HG03460 (cell line): ENCODE measurements at regions not wholly inside any gene's neighbourhood (a gene's known extent, or its start where the extent isn't known, plus 50 kb on each side); places are given as distances from the start of the nearest gene placed in this dataset.

Experiments
- ATAC-seq: cut with Tn5 transposase; IDR thresholded peaks from one replicate; pipeline ENCODE4 v1.9.1; 2021; ENCODE audit not compliant: unreplicated experiment

GRCh38 chr20:50272724-50273446, 82.3 kb downstream of the CEBPB start:
- no peak for ATAC-seq

DNA sequence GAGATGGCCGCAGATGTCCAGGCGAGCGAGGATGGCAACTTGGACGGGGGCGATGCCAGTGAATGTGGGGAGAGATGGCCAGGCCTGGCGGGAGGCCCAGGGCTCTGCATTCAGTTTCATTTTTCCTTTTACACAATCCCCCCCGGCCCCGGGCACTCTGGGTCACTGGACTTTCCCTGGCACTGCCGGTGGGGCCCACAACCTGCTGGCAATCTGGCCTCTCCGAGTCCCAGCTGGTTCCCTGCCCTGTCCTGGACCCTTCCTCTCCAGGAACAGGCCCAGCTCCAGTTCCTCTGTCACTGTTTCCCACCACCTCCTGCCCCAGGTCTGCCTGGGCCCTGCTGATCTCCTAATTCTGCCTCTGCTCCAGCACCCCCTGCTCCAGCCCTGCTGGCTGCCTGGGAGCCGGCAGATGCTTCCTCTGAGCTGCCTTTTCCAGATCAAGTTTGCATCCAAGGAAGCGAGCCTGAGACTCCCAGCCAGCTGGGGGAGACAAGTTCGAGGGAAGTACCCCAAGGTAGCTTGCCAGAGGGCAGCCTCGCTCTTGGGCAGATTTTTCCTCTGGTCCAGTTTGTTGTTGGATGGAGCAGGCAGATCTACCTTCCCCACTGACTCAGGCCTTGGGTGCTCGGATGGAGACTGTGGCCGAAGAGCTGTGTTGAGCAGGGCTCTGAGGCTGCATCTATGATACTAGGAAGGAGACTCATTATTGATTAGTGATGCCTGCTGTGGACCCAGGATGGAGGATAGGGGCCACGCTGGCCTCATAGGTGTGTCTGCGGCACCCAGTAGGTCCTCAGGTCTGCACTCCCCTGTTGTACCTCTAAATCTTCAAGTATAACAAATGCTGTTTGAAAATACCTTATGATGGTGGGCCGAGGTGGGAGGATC, 83.2 kb downstream of the CEBPB start:
- no peak for ATAC-seq

DNA sequence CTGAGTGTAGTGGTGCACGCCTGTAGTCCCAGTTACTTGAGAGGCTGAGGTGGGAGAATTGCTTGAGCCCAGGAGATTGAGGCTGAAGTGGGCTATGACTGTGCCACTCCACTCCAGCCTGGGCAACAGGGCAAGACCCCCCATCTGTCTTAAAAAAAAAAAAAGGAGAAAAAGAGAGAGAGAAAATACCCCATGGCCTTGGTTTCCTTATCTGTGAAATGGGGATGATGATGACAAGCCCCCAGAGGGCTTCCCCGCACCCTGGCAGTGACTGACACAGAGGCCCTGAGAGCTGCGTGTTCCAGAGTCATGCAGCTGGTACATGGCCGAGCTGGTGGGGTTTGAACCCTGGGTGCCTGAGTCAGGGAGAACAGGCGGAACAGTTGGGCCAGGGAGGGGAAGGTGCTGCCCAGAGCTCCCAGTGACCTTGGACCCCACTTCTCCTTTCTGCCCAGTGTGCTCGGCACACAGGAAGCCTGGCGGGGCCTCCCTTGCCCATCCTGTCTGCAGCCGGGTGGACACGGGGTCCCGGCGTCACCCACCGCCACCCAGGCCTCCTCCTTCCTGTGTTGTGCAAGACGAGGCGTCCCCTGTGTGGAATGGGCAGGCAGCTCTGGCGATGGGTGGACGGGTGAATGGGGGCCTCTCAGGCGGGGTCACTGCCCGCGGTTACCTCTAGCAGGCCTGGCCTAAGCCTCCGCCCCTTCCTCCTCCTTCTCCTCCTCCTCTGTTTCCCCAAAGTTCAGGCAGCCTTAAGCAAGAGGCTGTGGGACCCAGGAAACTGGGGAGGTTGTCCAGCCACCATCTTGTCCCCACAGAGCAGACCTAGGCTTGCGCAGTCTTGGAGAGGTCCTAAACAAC, 84.2 kb downstream of the CEBPB start:
- no peak for ATAC-seq

DNA sequence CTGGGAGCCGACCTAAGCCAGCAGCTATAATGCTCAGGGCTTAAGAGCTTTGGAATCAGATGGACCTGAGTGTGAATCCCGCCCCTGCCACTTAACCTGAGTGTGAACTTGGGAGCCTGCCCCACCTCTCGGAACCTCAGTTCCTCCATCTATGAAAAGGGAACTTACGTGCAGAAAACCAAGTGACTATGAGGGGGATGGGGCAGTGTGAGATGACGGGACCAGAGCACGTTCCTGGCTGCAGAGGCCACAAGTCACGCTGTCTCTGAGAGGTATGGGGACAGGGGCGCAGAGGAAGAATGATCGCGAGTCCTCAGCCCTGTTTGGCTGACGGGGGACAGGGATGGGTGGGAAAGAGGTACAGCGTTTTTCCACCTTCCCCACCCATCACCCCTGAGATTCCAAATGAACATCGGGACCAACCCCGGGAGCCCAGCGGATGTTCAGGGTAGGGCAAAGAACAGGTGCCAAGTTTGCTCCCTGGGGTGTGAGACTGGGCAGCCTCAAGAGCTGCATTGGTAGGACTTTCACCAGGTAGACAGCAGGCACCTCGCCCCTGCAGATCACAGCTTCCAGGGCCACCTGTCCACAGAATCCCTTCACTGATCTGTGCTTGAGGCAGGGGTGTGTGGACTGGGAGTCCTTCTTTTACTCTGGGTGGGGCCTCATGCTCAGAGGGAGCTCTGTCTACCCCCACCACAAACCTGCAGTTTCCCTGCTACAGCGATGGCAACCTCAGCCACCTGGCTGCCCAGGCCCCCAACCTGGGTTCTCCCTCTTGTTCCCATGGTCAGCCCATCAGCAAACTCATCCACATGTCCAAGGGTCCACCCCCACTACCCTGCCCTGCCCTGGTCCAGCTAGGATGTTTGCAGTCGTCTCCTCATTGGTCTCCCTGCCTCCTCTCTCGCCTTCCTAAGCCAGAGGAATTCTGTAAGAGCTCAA, 85.8 kb downstream of the CEBPB start:
- ATAC-seq, result no peak

DNA sequence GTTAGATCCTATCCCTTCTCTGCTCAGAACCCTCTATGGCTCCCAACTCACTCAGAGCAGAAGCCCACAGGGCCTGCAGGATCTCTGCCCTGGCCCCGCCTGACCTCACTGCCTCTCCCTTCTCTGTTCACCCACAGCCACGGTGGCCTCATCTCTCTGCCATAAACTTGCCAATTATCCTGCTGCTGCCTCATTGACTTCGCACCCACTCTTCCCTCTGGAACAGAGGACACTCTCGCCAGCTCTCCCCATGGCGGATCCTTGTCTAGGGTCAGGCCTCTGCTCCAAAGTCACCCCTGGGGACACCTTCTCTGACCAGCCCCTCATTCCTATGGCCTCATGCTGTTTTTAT, 86.4 kb downstream of the CEBPB start:
- no peak for ATAC-seq

- ATAC-seq, result no peak
Measured at GRCh38 chr20:50277460-50278376, 87.1 kb downstream of the CEBPB start.

GRCh38 chr20:50278377-50278683, 87.7 kb downstream of the CEBPB start:
- no peak for ATAC-seq

GRCh38 chr20:50278684-50279531, 88.3 kb downstream of the CEBPB start:
- no peak for ATAC-seq

DNA sequence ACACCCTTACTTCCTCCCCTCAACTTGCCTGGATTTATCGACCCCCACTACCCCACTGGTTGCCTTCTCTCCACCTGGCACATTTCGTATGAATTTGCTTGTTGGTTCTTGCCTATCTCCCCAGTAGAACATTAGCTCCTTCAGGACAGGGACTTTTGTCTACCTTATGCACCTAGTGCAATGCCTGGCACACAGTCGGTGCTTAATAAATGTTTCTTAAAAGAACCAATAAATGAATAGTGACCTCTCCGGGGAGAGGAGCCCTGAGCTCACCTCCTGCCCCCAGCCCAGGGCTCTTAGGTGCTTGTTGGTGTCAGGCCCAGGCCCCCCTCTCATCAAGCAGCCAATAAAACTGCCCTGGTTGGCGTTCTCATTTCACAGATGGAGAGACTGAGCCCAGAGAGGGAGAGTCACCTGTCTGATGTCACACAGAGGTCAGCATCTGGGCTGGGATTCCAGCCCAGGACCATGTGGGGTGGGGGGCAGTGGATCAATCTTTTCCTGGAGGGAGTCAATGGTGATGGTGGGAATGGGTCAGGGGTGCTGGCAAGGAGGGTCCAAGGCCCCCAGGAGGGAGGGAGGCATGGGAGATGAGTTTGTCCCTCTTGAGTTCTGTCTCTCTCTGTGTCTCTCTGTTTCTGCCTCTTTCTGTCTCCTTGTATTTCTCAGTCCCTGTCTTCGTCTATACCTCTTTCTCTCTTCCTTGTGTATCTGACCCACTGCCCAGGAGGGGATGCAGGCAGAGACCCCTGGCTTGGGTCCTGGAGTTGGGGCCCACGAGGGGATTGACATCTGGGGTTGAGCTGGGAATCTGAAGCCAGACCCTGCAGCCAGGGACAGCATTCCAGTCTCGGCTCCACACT, 89.6 kb downstream of the CEBPB start:
- ATAC-seq, result no peak

DNA sequence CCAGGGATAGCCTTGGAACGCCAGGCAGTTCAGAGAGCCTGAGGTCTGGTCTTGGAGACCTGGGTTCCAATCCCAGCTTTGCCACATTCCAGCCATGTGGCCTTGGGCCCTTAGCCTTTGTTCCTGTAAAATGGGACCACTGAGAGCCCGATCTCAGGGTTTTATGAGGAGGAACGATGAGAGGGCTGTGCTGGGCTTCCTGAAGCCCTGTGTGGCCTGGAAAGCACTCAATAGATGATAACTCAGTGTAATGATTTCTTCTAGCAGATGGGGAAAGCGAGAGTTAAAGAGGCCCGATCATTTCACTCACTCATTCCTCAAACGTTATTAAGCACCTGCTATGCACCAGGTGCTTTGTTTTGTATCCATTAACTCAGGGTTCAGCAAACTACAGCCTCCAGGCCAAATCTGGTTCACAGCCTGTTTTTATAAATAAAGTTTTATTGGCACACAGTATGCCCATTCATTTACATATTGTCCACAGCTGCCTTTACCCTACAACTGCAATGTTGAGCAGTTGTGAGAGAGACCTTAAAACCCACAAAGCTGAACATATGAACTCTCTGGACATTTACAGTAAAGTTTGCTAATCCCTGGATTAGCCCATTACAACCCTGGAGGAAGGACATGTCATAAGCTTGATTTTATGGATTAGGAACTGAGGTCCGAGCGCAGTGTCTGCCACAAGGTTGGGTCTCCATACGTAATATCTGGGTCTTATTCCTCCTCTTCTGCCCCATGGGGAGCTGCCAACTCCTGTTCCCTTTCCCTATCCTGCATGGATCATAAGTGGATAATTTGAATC, 90.4 kb downstream of the CEBPB start:
- no peak for ATAC-seq

GRCh38 chr20:50281831-50282591, 91.4 kb downstream of the CEBPB start:
- ATAC-seq, result no peak

- no peak for ATAC-seq
Measured at GRCh38 chr20:50282592-50283241, 92.1 kb downstream of the CEBPB start.

GRCh38 chr20:50283370-50283769, 92.7 kb downstream of the CEBPB start:
- ATAC-seq, result no peak

GRCh38 chr20:50283922-50284810, 93.5 kb downstream of the CEBPB start:
- no peak for ATAC-seq
